ENCODE measurements at regions not wholly inside any gene's neighbourhood (a gene's known extent, or its start where the extent isn't known, plus 50 kb on each side); places are given as distances from the start of the nearest gene placed in this dataset.
A peak's percentile ranks its signal among the peaks of the same experiment; 100 is the strongest.
"Not testable (repeated sequence)": the region's sequence is repeated elsewhere in the genome, so short reads cannot be mapped to it uniquely, and the experiment has no call there.

GRCh38 chr3:31188112-31188511 is 293.7 kb upstream of the GADL1 start:
- no peak for DNase-seq

- DNase-seq, result no peak
Observed at GRCh38 chr3:31189330-31189729, 294.9 kb upstream of the GADL1 start.

GRCh38 chr3:31189971-31190370 is 295.5 kb upstream of the GADL1 start:
- DNase-seq, result no peak

GRCh38 chr3:31191354-31191753 is 296.9 kb upstream of the GADL1 start:
- no peak for DNase-seq

GRCh38 chr3:31193429-31193828 is 299.0 kb upstream of the GADL1 start:
- DNase-seq, result no peak

DNA sequence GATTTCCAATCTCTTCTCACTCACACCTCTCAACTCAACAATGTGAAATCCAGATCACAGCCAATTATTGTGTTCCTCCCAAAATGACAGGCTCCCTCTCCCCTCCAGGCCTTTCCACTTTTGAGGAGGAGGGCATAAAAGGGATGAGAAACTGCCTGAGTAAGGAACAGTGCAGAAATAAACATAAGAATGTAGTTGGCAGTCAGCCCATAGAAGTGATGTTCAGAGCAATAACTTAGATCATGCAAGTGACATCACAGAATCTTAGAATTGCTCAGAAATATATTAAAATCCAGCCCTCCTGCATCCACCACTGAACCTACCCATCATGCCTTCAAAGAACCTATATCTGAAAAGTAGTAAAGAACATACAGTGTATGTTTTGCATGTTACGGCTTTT is 299.4 kb upstream of the GADL1 start:
- no peak for DNase-seq

GRCh38 chr3:31196261-31196660 is 301.8 kb upstream of the GADL1 start:
- no peak for DNase-seq

DNA sequence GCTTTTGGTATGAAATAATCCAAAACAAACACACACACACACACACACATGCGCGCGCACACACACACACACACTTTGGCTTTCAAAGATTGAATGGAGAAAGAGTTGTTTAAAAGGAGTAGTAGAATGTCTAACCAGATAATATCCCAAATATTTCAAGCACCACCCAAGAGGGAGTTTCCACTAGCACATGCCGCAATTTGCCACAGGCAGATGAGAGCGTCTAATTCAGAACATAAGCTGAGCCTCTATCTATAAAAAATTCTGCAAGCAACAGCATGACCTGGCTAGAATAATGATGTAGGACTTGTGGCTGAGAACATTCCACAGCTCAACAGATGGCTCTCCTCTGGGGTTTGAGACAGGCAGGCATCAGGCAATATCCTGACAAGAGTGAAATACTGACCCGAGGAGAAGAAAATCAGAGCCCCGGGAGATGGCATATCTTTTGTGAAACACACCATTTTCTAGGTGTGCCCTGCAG is 302.5 kb upstream of the GADL1 start:
- DNase-seq, result no peak

DNA sequence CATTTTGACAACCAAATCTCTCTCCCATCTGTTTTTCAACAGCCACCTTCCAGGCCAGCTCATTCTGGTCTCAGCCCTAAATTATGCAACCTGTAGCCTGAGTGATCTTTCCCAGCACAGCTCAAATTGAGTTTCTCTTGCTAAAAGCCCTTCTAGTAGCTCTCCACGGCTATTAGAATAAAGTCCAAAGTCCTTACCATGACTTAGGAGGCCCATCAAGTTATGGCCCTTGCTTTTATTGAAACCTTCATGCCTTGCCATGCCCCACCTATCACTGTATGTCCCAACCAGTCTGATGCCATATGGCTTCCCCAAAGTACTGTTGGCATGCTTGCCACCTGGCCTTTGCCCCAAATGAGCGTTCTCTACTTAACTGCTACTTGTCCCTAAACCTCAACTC is 303.5 kb upstream of the GADL1 start:
- no peak for DNase-seq

- no peak for DNase-seq
Observed at GRCh38 chr3:31198890-31199289, 304.4 kb upstream of the GADL1 start.

GRCh38 chr3:31203960-31204795 is 309.7 kb upstream of the GADL1 start:
- no peak for DNase-seq

DNA sequence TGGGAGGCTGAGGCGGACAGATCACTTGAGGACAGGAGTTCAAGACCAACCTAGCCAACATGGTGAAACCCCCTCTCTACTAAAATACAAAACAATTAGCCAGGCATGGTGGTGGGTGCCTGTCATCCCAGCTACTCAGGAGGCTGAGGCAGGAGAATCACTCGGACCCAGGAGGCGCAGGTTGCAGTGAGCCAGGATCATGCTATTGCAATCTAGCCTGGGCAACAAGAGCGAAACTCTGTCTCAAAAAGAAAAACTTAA is 310.3 kb upstream of the GADL1 start:
- DNase-seq, result not testable (repeated sequence)

DNA sequence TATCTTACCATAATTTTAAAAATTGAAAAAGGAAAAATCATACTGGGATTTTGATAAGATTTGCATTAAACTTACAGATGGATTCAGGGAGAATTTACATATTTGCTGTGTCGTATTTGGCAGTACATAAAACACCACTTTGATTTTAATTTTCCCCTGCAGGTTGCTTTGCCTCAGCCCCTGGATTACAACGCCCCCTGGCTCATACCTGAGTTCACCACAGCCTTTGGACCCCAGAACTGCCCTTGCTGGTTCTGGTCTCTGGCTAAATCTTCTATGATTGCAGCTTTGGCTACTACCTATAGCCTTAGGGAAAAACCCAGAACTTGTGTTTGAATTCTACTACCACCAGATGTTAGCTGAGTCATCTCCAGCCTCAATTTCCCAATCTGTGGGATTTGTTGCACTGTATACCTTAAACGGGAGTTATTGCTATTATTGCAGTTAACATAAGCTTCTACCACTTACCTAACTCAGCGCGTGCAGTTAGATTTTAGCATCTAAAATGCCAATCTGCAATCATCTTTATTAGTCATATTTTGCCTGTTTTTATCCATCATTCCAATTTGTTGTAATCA is 315.7 kb upstream of the GADL1 start:
- DNase-seq, result no peak

GRCh38 chr3:31213869-31214486 is 318.7 kb upstream of the STT3B start:
- DNase-seq, result no peak

DNA sequence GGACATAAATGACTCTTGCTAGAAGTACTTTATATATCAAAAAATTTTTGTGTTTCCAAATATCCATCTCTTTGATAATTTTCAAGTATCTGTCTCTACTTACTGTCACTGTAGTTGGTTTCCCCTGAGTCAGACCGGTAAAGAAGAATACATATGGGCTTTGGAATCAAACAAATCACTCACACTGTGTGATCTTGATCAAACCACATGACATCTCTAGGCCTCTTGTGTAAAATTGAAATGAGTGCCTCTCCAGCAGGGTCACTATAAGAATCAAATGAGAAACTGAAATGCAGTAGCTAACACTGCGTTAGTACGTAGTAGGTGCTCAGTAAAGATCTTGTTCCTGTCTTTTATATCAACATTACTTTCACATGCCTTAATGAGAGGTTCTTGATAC is 314.6 kb upstream of the STT3B start:
- DNase-seq, result no peak

- DNase-seq, result no peak
Observed at GRCh38 chr3:31219131-31219843, 313.4 kb upstream of the STT3B start.

- DNase-seq, result no peak
Observed at GRCh38 chr3:31220431-31220830, 312.3 kb upstream of the STT3B start.

DNA sequence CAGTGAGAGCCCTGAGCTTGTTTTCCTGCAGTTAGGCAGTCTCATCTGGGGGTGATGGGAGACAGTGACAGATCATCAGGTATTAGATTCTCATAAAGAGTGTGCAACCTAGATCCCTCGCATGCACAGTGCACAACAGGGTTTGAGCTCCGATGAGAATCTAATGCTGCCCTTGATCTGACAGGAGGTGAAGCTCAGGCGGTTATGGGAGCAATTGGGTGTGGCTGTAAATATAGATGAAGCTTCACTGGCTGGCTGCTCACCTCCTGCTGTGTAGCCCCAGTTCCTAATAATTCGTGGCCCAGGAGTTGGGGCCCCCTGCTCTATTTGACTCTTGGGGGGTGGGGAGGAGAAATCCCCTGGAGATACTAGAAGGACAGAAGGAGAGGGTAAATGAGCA is 309.4 kb upstream of the STT3B start:
- no peak for DNase-seq

GRCh38 chr3:31224936-31225335 is 307.8 kb upstream of the STT3B start:
- DNase-seq, result no peak

DNA sequence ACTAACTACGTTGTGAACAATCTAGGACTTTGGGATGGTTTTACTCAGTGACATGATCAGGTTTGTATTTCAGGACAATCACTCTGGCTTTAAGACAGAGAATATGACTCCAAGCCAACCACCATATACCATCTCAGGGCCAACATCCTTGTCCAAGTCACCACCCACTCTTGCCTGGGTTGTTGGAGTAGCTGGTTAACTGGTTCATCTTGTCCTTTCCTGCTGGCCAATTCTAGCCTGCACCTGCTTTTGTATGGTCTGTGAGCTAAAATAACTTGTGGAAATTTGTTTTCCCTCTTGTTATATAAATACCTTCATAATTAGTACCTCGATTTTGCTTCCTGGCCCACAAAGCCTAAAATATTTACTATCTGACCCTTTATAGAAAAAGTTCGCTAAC is 306.8 kb upstream of the STT3B start:
- no peak for DNase-seq

GRCh38 chr3:31226346-31226745 is 306.4 kb upstream of the STT3B start:
- no peak for DNase-seq

- peak; percentile 13 for DNase-seq
Observed at GRCh38 chr3:31227131-31227562, 305.6 kb upstream of the STT3B start.

DNA sequence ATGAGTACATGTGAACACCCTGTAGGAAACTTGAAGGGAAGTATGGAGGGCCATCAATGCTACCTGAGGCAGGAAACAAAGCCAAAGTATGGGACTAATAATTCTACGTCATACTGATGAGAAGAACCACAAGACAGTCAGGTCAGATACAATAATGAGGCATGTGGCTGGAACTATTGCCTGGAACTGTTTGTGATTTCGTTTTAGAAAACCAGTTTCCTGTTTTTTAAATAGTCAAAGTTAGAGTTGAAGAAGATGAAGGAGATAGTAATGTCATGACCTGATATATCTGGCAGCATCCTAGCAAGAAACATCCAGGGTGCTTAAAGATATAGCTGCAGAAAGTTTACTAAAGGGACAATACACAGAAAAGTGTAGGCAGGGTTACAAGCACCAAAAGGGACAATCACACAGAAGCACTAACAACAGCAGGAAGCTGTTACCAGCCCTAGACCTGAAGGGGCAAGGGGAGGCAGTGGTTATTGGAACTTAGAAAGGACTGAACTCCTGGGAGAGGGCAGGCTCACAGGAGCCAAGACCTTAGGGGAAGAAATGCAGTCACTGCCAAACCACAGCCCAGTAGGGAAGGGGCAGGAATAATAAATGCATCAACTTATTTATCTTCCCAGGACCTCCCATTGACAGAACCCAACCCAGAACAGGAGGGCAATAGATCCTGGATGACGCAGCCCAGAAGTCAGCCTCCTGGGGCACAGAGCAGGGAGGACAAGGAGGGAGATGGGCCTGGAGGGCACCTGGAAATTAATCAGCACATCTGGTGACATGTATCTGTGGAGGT is 302.1 kb upstream of the STT3B start:
- no peak for DNase-seq
